T-helper 2 cell treated with Interferon-gamma antibody and Interleukin-4, amounts not matched to agents 5 μg/mL and 100 μg/mL, for 36 hours (primary cell): ENCODE measurements at regions not wholly inside any gene's neighbourhood (a gene's known extent, or its start where the extent isn't known, plus 50 kb on each side); places are given as distances from the start of the nearest gene placed in this dataset.

Source experiments
- DNase-seq: peaks from one replicate; pipeline ENCODE4 v3.0.0; 2021; ENCODE audit warnings: low spot score
- H3K27ac Mint-ChIP-seq: one replicate; pipeline ENCODE4 v1.8.0; 2021; ENCODE audit warnings: mild to moderate bottlenecking, mixed read lengths
- H3K27me3 Mint-ChIP-seq: one replicate; pipeline ENCODE4 v1.8.0; 2021; ENCODE audit warnings: low read depth, mixed read lengths
- H3K36me3 Mint-ChIP-seq: one replicate; pipeline ENCODE4 v1.8.0; 2021; ENCODE audit warnings: low read depth, mixed read lengths
- H3K4me1 Mint-ChIP-seq: one replicate; pipeline ENCODE4 v1.8.0; 2021; ENCODE audit warnings: low read depth, mixed read lengths
- H3K4me3 Mint-ChIP-seq: one replicate; pipeline ENCODE4 v1.8.0; 2022; ENCODE audit warnings: mild to moderate bottlenecking, moderate library complexity, mixed read lengths
- H3K9me3 Mint-ChIP-seq: one replicate; pipeline ENCODE4 v1.8.0; 2021; ENCODE audit warnings: mixed read lengths

- H3K9me3 Mint-ChIP-seq, result peaks cover 8% of the 10 kb centered on the region
- no peak overlapping the region for H3K4me3 Mint-ChIP-seq
- H3K4me1 Mint-ChIP-seq, result no peaks in the 10 kb centered on the region
- no peaks in the 10 kb centered on the region for H3K36me3 Mint-ChIP-seq
- DNase-seq, result no peak
- no peaks in the 10 kb centered on the region for H3K27me3 Mint-ChIP-seq
- no peak overlapping the region for H3K27ac Mint-ChIP-seq
Observed at GRCh38 chr5:4087110-4087509, 491.5 kb downstream of the IRX1 start.

- Mint-ChIP-seq H3K27ac (no peak overlapping the region), H3K36me3 (no peaks in the 10 kb centered on the region), H3K4me3 (no peak overlapping the region), H3K9me3 (peaks cover 17% of the 10 kb centered on the region), H3K4me1 (no peaks in the 10 kb centered on the region), H3K27me3 (no peaks in the 10 kb centered on the region)
- DNase-seq, result no peak
Observed at GRCh38 chr5:4089087-4089486, 493.5 kb downstream of the IRX1 start.

- Mint-ChIP-seq H3K4me3 (no peak overlapping the region), H3K36me3 (no peaks in the 10 kb centered on the region), H3K27ac (no peak overlapping the region), H3K9me3 (peaks cover 28% of the 10 kb centered on the region), H3K4me1 (no peaks in the 10 kb centered on the region), H3K27me3 (no peaks in the 10 kb centered on the region)
- DNase-seq, result no peak
Observed at GRCh38 chr5:4093236-4093635, 497.6 kb downstream of the IRX1 start.

- H3K27me3 Mint-ChIP-seq, result no peaks in the 10 kb centered on the region
- H3K9me3 Mint-ChIP-seq, result peaks cover 28% of the 10 kb centered on the region
- H3K27ac Mint-ChIP-seq, result no peak overlapping the region
- no peaks in the 10 kb centered on the region for H3K4me1 Mint-ChIP-seq
- no peaks in the 10 kb centered on the region for H3K36me3 Mint-ChIP-seq
- no peak overlapping the region for H3K4me3 Mint-ChIP-seq
- DNase-seq, result no peak
Observed at GRCh38 chr5:4093970-4094369, 498.3 kb downstream of the IRX1 start.

- H3K27me3 Mint-ChIP-seq, result no peaks in the 10 kb centered on the region
- peaks cover 28% of the 10 kb centered on the region for H3K9me3 Mint-ChIP-seq
- no peaks in the 10 kb centered on the region for H3K4me1 Mint-ChIP-seq
- no peak overlapping the region for H3K27ac Mint-ChIP-seq
- DNase-seq, result no peak
- no peaks in the 10 kb centered on the region for H3K36me3 Mint-ChIP-seq
- H3K4me3 Mint-ChIP-seq, result no peak overlapping the region
Observed at GRCh38 chr5:4095918-4096630, 500.4 kb downstream of the IRX1 start.

GRCh38 chr5:4097199-4097598, 501.6 kb downstream of the IRX1 start:
- no peak overlapping the region for H3K27ac Mint-ChIP-seq
- no peaks in the 10 kb centered on the region for H3K27me3 Mint-ChIP-seq
- H3K4me1 Mint-ChIP-seq, result no peaks in the 10 kb centered on the region
- DNase-seq, result no peak
- H3K36me3 Mint-ChIP-seq, result no peaks in the 10 kb centered on the region
- H3K4me3 Mint-ChIP-seq, result no peak overlapping the region
- peaks cover 23% of the 10 kb centered on the region for H3K9me3 Mint-ChIP-seq

GRCh38 chr5:4098226-4098625, 502.6 kb downstream of the IRX1 start:
- DNase-seq, result no peak
- Mint-ChIP-seq H3K27me3 (no peaks in the 10 kb centered on the region), H3K9me3 (peaks cover 18% of the 10 kb centered on the region), H3K4me1 (no peaks in the 10 kb centered on the region), H3K4me3 (no peak overlapping the region), H3K36me3 (no peaks in the 10 kb centered on the region), H3K27ac (no peak overlapping the region)

- Mint-ChIP-seq H3K9me3 (peaks cover 12% of the 10 kb centered on the region), H3K4me1 (no peaks in the 10 kb centered on the region), H3K27ac (no peak overlapping the region), H3K4me3 (no peak overlapping the region), H3K36me3 (no peaks in the 10 kb centered on the region), H3K27me3 (no peaks in the 10 kb centered on the region)
- DNase-seq, result no peak
Observed at GRCh38 chr5:4099386-4099785, 503.8 kb downstream of the IRX1 start.

GRCh38 chr5:4100739-4101138, 505.1 kb downstream of the IRX1 start:
- Mint-ChIP-seq H3K9me3 (peaks cover 6% of the 10 kb centered on the region), H3K4me3 (no peak overlapping the region), H3K27me3 (no peaks in the 10 kb centered on the region), H3K27ac (no peak overlapping the region), H3K36me3 (no peaks in the 10 kb centered on the region), H3K4me1 (no peaks in the 10 kb centered on the region)
- DNase-seq, result no peak

- Mint-ChIP-seq H3K27ac (no peak overlapping the region), H3K27me3 (no peaks in the 10 kb centered on the region), H3K4me1 (no peaks in the 10 kb centered on the region), H3K36me3 (no peaks in the 10 kb centered on the region), H3K9me3 (peaks cover 4% of the 10 kb centered on the region), H3K4me3 (no peak overlapping the region)
- no peak for DNase-seq
Observed at GRCh38 chr5:4101189-4101588, 505.6 kb downstream of the IRX1 start.

GRCh38 chr5:4104831-4105597, 509.4 kb downstream of the IRX1 start:
- Mint-ChIP-seq H3K27me3 (no peaks in the 10 kb centered on the region), H3K36me3 (no peaks in the 10 kb centered on the region), H3K27ac (no peak overlapping the region), H3K4me3 (no peak overlapping the region), H3K4me1 (no peaks in the 10 kb centered on the region), H3K9me3 (no peaks in the 10 kb centered on the region)
- DNase-seq, result no peak

GRCh38 chr5:4108690-4109089, 513.1 kb downstream of the IRX1 start:
- Mint-ChIP-seq H3K4me3 (no peak overlapping the region), H3K36me3 (no peaks in the 10 kb centered on the region), H3K9me3 (no peaks in the 10 kb centered on the region), H3K27me3 (no peaks in the 10 kb centered on the region), H3K27ac (no peak overlapping the region), H3K4me1 (no peaks in the 10 kb centered on the region)
- DNase-seq, result no peak

- Mint-ChIP-seq H3K27ac (no peak overlapping the region), H3K4me3 (no peak overlapping the region), H3K36me3 (no peaks in the 10 kb centered on the region), H3K9me3 (no peaks in the 10 kb centered on the region), H3K27me3 (no peaks in the 10 kb centered on the region), H3K4me1 (no peaks in the 10 kb centered on the region)
- DNase-seq, result no peak
Observed at GRCh38 chr5:4113426-4113825, 517.8 kb downstream of the IRX1 start.

GRCh38 chr5:4113905-4114304, 518.3 kb downstream of the IRX1 start:
- Mint-ChIP-seq H3K27me3 (no peaks in the 10 kb centered on the region), H3K27ac (no peak overlapping the region), H3K9me3 (peaks cover under 1% of the 10 kb centered on the region), H3K4me1 (no peaks in the 10 kb centered on the region), H3K36me3 (no peaks in the 10 kb centered on the region), H3K4me3 (no peak overlapping the region)
- no peak for DNase-seq
